GM19452 (cell line): ENCODE measurements at regions not wholly inside any gene's neighbourhood (a gene's known extent, or its start where the extent isn't known, plus 50 kb on each side); places are given as distances from the start of the nearest gene placed in this dataset.

Source experiments
- ATAC-seq: cut with Tn5 transposase; IDR thresholded peaks from one replicate; pipeline ENCODE4 v1.9.1; 2021; ENCODE audit not compliant: unreplicated experiment

GRCh38 chr3:16103472-16103871 is 71.0 kb upstream of the GALNT15 start:
- no peak for ATAC-seq

DNA sequence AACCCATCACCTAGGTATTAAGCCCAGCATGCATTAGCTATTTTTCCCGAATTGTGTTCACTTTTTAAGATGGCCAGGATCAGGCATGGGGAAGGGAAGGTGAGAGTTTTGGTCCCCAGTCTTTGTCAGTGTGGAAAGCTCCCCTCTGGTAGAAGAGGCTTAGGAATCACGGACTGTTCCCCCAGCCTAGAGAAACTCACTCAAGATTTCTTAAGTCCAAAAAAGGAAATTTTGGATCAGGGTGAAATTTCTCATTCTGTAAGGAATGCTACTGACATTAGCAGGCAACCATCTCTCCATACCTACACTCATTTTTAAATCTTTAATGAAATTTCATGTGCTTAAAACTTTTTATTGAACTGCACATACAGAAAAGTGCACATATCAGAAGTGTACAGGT is 70.3 kb upstream of the GALNT15 start:
- ATAC-seq, result no peak

GRCh38 chr3:16106050-16106449 is 68.4 kb upstream of the GALNT15 start:
- no peak for ATAC-seq

DNA sequence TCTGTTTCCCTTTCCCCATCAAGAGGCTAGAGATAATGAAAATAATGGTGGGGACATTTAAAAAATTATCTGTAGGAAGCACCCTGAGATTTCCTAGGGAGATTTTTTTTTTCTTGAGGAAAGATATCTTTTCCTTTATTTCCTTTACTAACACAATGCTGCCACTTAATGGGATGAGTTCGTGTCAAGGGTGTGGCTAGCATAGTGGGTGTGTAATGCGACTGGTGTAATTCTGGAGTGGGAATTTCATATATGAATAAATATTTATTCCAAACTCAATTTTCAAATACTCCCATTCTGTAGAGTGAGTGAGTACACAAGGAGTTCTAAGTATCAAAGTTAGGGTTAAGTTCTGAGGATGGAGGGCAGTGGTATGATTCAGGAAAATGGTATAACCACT is 66.1 kb upstream of the GALNT15 start:
- ATAC-seq, result no peak

DNA sequence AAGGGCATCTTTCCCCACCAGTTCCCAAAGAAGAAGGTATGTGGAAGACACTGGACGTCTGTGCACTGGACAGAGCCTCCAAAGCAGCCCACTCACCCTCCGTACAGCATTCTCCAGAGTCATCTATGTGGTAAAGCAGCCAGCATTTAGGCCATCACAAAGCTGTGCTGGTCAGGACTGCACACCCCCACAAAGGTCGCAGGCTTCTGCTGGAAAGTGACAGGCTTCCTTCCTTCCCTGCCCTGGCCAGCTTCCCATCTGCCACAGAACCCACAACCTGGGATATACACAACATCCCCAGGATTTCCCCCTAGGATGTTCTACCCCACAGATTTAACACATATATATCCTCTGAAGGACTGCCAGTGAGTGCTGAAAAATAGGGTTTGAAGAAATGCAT is 64.6 kb upstream of the GALNT15 start:
- no peak for ATAC-seq

- no peak for ATAC-seq
Observed at GRCh38 chr3:16112910-16113504, 61.5 kb upstream of the GALNT15 start.

- no peak for ATAC-seq
Observed at GRCh38 chr3:16113704-16114103, 60.8 kb upstream of the GALNT15 start.

DNA sequence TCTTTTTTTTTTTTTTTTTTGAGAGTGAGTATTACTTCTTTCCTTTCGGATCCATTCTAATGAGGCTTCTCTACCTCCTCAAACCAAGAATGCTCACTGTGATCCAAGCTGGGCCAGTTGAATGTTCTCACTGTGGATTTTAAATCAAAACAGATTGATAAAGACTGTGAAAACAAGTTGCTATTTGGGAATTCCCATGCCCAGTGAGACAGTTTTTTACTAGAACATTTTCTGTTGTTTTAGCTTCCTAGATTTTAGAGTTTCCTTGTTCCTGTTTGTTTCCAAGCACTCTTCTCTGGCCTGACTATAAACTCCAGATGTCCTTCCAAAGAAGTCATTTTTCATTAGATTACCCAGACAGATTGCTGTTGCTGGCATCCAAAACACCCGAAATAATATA is 60.1 kb upstream of the GALNT15 start:
- ATAC-seq, result no peak

DNA sequence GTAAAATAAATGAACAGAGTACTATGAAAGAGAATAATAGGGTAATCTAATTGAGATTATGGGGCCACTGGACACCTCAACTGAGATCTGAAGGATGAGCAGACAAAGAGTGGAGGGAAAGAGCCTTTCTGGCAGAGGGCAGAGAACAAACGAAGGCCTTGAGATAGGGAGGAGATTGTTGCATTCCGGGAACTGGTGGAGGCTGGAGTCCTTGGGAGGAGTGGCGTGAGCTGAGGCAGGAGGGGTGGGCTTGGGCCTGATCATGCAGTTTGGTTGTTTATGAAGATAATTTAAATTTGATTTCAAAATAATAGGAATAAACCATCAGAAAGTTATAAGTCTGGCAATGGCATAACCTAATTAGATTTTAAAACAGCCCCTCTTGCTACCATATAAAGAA is 59.5 kb upstream of the GALNT15 start:
- ATAC-seq, result no peak

DNA sequence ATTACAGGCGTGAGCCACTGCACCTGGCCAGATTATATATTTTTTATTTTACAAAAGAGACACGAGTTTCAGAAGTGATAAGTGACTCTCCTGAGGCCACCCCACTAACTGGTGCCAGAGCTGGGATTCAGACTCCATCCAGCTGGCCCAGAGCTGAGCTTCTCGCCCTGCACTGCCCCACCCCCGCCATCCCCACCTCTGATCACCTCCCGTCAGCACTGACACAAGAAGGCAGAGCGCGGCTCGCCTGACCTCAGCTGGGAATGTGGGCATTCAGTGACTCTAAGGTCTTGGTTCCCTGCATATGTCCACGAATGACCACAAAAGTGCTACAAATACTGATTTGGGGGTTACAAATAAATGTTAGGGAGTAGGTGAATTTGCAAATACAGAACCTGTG is 56.1 kb upstream of the GALNT15 start:
- no peak for ATAC-seq

GRCh38 chr3:16119887-16120286 is 54.6 kb upstream of the GALNT15 start:
- ATAC-seq, result no peak

GRCh38 chr3:16121391-16121790 is 53.1 kb upstream of the GALNT15 start:
- no peak for ATAC-seq

DNA sequence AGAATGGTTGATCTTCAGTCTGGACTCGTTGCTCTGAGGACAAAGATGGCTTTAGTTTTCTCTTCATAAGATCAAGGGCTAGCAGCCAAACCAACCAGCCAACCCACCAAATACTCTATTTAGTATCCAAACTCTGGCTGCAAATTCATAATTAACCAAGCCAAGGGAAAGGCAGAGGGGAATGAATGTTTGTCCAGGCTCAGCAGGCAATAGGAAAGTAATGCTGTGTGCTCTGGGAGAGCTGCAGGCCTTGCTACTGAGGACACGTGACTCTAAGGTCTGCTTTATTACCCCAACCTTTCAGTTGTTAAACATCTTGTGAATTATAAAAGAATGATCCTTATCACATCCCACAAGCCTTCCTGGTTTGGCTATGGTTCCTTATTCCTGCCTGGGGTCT is 52.3 kb upstream of the GALNT15 start:
- ATAC-seq, result no peak

DNA sequence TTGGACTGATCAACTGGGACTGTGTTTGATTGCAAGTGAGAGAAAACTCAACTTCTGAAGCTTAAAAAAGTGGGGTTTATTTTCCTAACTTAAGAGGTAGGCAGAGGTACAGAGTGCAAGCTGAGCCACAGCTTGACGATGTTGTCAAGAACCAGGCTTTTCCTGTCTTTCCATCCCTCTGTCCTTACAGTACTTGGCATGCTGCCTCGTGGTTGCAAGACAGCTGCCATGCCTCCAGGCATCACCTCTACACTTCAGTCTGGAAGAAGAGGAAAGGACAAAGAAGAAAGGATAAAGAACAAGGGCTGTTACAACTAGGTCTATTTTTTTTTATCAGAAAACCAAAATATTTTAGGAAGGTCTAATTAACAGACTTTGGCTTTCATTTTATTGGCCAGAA is 51.8 kb upstream of the GALNT15 start:
- no peak for ATAC-seq

DNA sequence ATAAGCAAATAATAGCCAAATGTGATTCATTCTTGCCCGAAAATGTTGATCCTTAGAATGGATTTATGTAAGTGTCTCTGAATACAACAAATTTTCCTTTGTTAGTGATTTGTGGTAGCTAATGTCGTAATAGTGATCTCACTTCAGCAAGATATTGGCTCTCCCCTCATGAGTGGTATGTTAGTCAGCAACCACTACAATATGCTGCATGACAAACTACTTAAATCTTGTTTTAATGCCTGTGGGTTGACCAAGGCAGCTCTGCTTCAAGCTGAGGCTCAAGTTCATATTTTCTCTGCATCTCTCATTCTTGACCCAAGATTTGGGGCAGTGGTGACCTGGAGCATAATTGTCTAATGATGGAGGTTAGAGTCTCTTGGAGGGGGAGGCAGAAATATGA is 49.8 kb upstream of the GALNT15 start:
- ATAC-seq, result no peak
